ENCODE measurements at regions not wholly inside any gene's neighbourhood (a gene's known extent, or its start where the extent isn't known, plus 50 kb on each side); places are given as distances from the start of the nearest gene placed in this dataset.
"Not testable (repeated sequence)": the region's sequence is repeated elsewhere in the genome, so short reads cannot be mapped to it uniquely, and the experiment has no call there.

DNA sequence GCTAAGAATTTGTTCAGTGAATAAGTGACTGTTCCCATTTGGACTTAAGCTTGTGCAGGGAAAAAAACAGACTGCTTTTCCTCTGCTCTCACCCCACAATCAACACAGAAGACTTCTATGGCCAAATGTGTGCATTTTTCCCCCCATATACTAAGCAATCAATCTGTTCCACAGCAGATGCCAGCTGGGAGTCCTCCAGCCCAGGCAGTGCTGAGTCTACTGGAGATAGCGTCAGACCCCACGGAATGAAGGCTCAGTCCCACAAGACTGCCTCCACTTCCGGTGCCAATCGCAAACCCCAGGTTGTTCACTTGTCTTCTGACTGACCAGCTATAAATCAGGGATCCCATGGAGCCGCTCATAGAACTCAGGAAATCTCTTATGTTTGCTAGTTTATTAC is 69.5 kb upstream of the ANKRD10 start:
- Mint-ChIP-seq H3K27ac (no peak overlapping the region), H3K27me3 (ENCODE audit: low read depth) (peaks cover 9% of the 10 kb centered on the region), H3K36me3 (ENCODE audit: low read depth) (no peaks in the 10 kb centered on the region), H3K4me1 (peaks cover 35% of the 10 kb centered on the region), H3K4me3 (no peak overlapping the region), H3K9me3 (peaks cover 2% of the 10 kb centered on the region)
- TF ChIP-seq, protein P1, sequence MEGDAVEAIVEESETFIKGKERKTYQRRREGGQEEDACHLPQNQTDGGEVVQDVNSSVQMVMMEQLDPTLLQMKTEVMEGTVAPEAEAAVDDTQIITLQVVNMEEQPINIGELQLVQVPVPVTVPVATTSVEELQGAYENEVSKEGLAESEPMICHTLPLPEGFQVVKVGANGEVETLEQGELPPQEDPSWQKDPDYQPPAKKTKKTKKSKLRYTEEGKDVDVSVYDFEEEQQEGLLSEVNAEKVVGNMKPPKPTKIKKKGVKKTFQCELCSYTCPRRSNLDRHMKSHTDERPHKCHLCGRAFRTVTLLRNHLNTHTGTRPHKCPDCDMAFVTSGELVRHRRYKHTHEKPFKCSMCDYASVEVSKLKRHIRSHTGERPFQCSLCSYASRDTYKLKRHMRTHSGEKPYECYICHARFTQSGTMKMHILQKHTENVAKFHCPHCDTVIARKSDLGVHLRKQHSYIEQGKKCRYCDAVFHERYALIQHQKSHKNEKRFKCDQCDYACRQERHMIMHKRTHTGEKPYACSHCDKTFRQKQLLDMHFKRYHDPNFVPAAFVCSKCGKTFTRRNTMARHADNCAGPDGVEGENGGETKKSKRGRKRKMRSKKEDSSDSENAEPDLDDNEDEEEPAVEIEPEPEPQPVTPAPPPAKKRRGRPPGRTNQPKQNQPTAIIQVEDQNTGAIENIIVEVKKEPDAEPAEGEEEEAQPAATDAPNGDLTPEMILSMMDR (IDR thresholded peaks at IDR 0.05; ENCODE audit: unreplicated experiment in 3 of 3): no peak

DNA sequence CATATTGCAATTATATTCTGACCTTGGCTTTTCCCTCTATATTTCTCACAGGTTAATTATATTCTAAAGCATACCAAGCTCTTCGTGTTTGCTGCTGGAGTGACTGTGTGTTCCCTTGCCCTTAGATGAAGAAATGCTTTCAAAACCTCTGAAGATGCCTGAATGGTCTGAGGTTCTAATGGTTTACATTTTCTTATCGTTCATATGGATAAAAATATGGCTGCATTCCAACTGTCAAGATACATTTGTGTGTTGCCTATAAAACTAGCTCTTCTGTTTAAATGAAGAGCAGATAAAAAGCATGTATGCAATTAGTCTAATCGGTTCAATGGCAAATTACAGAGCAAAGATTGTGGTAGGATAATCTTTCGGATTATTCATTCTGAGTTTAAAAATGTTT is 68.4 kb upstream of the ANKRD10 start:
- TF ChIP-seq, protein P1 (IDR thresholded peaks at IDR 0.05; ENCODE audit: unreplicated experiment in 3 of 3): no peak
- H3K36me3 Mint-ChIP-seq (ENCODE audit: low read depth): no peaks in the 10 kb centered on the region
- H3K9me3 Mint-ChIP-seq: peaks cover 6% of the 10 kb centered on the region
- no peak overlapping the region for H3K4me3 Mint-ChIP-seq
- H3K27ac Mint-ChIP-seq: no peak overlapping the region
- peaks cover 9% of the 10 kb centered on the region for H3K27me3 Mint-ChIP-seq (ENCODE audit: low read depth)
- H3K4me1 Mint-ChIP-seq: peaks cover 35% of the 10 kb centered on the region

DNA sequence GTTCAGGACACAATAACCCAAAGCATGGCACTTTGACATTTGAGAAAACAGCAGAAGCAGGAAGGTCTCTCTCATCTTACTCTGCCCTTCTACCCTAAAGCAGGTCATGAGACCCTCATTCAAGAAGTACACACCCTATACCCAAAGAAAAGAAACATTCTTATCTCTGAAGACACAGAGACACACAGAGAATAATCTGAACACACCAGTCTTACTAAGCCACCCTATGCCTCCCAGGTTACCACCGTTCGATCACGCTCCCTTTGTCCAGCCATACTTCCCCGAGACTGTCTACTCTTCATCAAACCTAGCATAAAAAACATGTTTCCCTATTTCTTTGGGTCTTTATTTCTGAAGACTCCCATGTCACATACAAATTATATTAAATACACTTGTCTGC is 66.5 kb upstream of the ANKRD10 start:
- TF ChIP-seq, protein P1 (IDR thresholded peaks at IDR 0.05; ENCODE audit: unreplicated experiment in 3 of 3): no peak
- Mint-ChIP-seq H3K27me3 (ENCODE audit: low read depth) (peaks cover 9% of the 10 kb centered on the region), H3K27ac (peak overlapping the region in 1 of 3 experiments; percentile 18), H3K36me3 (ENCODE audit: low read depth) (no peaks in the 10 kb centered on the region), H3K4me1 (peaks cover 30% of the 10 kb centered on the region), H3K4me3 (no peak overlapping the region), H3K9me3 (peaks cover 8% of the 10 kb centered on the region)

DNA sequence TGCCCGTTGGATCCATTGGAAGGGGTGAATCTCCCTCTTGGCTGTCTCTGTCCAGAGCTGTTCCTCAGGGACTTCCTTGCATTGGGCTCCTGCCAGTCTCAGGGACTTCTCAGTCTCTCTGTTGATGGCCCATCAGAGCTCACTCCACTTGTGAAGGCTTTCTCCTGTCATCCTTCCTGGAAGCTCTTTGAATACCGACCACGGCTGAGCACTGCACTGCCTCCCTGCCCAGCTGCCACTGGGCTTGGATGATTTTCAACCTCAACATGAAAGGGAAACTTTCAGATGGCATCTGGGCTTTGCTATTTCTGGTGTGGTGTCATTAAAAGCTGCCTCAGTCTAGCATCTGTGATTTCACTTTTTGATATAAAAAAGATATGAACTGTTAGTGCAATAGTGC is 66.1 kb upstream of the ANKRD10 start:
- Mint-ChIP-seq H3K4me1 (peaks cover 30% of the 10 kb centered on the region), H3K27ac (no peak overlapping the region), H3K36me3 (ENCODE audit: low read depth) (no peaks in the 10 kb centered on the region), H3K9me3 (peaks cover 8% of the 10 kb centered on the region), H3K27me3 (ENCODE audit: low read depth) (peaks cover 9% of the 10 kb centered on the region), H3K4me3 (peak overlapping the region in 1 of 3 experiments; percentile 25)
- TF ChIP-seq, protein P1 (IDR thresholded peaks at IDR 0.05; ENCODE audit: unreplicated experiment in 3 of 3): no peak

DNA sequence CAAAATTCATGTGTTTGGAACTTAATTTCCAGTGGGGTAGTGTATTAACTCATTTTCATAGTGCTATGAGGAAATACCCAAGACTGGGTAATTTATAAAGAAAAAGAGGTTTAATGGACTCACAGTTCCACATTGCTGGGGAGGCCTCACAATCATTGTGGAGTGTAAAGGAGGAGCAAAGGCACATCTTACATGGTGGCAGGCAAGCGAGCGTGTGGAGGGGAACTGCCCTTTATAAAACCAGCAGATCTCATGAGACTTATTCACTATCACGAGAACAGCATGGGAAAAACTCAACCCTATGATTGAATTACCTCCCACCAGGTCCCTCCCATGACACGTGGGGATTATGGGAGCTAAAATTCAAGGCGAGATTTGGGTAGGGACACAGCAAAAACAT is 64.3 kb upstream of the ANKRD10 start:
- H3K4me1 Mint-ChIP-seq: peaks cover 24% of the 10 kb centered on the region
- H3K27ac Mint-ChIP-seq; H3K4me3 Mint-ChIP-seq; H3K36me3 Mint-ChIP-seq (ENCODE audit: low read depth); H3K9me3 Mint-ChIP-seq; H3K27me3 Mint-ChIP-seq (ENCODE audit: low read depth): not testable (repeated sequence)

DNA sequence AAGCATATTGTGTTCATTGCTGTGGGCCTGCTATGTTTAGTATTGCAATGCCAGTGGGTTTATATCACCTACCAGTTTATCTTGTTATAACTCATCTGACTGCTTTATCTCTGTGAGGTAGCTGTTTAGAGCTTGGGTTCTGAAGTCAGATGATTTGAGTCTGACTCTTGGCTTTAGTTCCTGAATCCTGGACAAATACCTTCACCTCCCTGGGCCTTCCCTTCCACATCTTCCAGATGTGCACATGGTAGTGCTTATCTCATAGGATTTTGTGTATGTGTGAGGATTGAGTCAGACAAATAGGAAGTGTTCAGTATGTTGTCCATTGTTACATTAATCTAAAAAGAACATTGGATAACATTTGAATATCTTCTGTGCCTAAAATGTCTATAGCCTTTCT is 63.5 kb upstream of the ANKRD10 start:
- TF ChIP-seq, protein P1 (IDR thresholded peaks at IDR 0.05; ENCODE audit: unreplicated experiment in 3 of 3): no peak
- Mint-ChIP-seq H3K4me1 (peaks cover 18% of the 10 kb centered on the region), H3K36me3 (ENCODE audit: low read depth) (no peaks in the 10 kb centered on the region), H3K4me3 (no peak overlapping the region), H3K9me3 (peaks cover 13% of the 10 kb centered on the region), H3K27ac (no peak overlapping the region), H3K27me3 (ENCODE audit: low read depth) (peaks cover 9% of the 10 kb centered on the region)
